IMR-90 (cell line): ENCODE measurements at regions not wholly inside any gene's neighbourhood (a gene's known extent, or its start where the extent isn't known, plus 50 kb on each side); places are given as distances from the start of the nearest gene placed in this dataset.

ENCODE experiments used
- ATAC-seq: fragments of 200-7000 bp; cut with Tn5 transposase; 2 replicates; pipeline ENCODE4 v1.9.1; 2020; ENCODE audit warnings: low read depth, mild to moderate bottlenecking, moderate library complexity
- BruUV-seq: library from RNA; stranded (reverse); fragments of 400-500 nt; replicated peaks from 2 replicates; lab custom pipeline; 2021; lab: Mats Ljungman, UMichigan
- CTCF ChIA-PET: fragments of 300-600 bp; formaldehyde crosslinking; extraction: SDS; loops from one replicate; lab custom pipeline; 2021; ENCODE audit warnings: antibody characterized with exemption; lab: Yijun Ruan, JAX
- POLR2A ChIA-PET: fragments of 300-600 bp; sonication (Branson Sonifier 250); formaldehyde crosslinking; loops from one replicate; lab custom pipeline; 2022; ENCODE audit warnings: antibody characterized with exemption; ENCODE audit not compliant: unreplicated experiment; lab: Charles Lee
- DNase-seq: peaks from one replicate; pipeline ENCODE4 v3.0.0; 2013
- H2AFZ ChIP-seq: replicated peaks from 2 replicates; pipeline ENCODE3; 2013; ENCODE audit warnings: low read length, mild to moderate bottlenecking; ENCODE audit not compliant: poor library complexity
- H2AK5ac ChIP-seq: 2 replicates; pipeline ENCODE4 v1.6.1; 2013; ENCODE audit warnings: low read depth, low read length, inconsistent platforms
- H2AK9ac ChIP-seq: replicated peaks from 2 replicates; pipeline ENCODE3; 2013; ENCODE audit warnings: mild to moderate bottlenecking, low read depth, low read length, moderate library complexity; ENCODE audit not compliant: poor library complexity
- H2BK120ac ChIP-seq: 2 replicates; pipeline ENCODE4 v1.6.1; 2013; ENCODE audit warnings: low read depth, low read length, inconsistent platforms
- H2BK15ac ChIP-seq: 3 replicates; pipeline ENCODE4 v1.6.1; 2013; ENCODE audit warnings: low read depth, low read length, inconsistent platforms
- H2BK20ac ChIP-seq: 2 replicates; pipeline ENCODE4 v1.6.1; 2013; ENCODE audit warnings: low read depth, mild to moderate bottlenecking, inconsistent platforms, low read length, moderate library complexity
- H2BK5ac ChIP-seq: 2 replicates; pipeline ENCODE4 v1.6.1; 2013; ENCODE audit warnings: mild to moderate bottlenecking, low read depth, low read length, inconsistent platforms; ENCODE audit not compliant: poor library complexity, severe bottlenecking
- H3K14ac ChIP-seq: replicated peaks from 2 replicates; pipeline ENCODE4 v1.6.1; 2013; ENCODE audit warnings: low read depth, low read length, inconsistent platforms
- H3K18ac ChIP-seq: 2 replicates; pipeline ENCODE4 v1.6.1; 2013; ENCODE audit warnings: low read depth, low read length, control low read depth
- H3K23ac ChIP-seq: 2 replicates; pipeline ENCODE4 v1.6.1; 2013; ENCODE audit warnings: low read depth, low read length, inconsistent platforms
- H3K27ac ChIP-seq: 2 replicates; pipeline ENCODE4 v1.5.1; 2013; ENCODE audit warnings: mild to moderate bottlenecking, control low read depth, low read length; ENCODE audit not compliant: insufficient read depth
- H3K27me3 ChIP-seq: 2 replicates; pipeline ENCODE4 v1.6.1; 2013; ENCODE audit warnings: low read length; ENCODE audit not compliant: control insufficient read depth, insufficient read depth
- H3K36me3 ChIP-seq: 2 replicates; pipeline ENCODE4 v1.6.1; 2013; ENCODE audit warnings: low read length, mixed read lengths; ENCODE audit not compliant: control insufficient read depth, insufficient read depth
- H3K4ac ChIP-seq: 2 replicates; pipeline ENCODE4 v1.6.1; 2013; ENCODE audit warnings: low read depth, low read length, inconsistent platforms
- H3K4me1 ChIP-seq: 2 replicates; pipeline ENCODE4 v1.6.1; 2013; ENCODE audit warnings: low read length, mixed read lengths; ENCODE audit not compliant: control insufficient read depth, insufficient read depth
- H3K4me2 ChIP-seq: 2 replicates; pipeline ENCODE4 v1.6.1; 2013; ENCODE audit warnings: low read depth, mild to moderate bottlenecking, control low read depth, low read length, moderate library complexity
- H3K4me3 ChIP-seq: 2 replicates; pipeline ENCODE4 v1.5.1; 2013; ENCODE audit warnings: low read depth, mild to moderate bottlenecking, control low read depth, low read length, moderate library complexity; ENCODE audit not compliant: insufficient read depth
- H3K56ac ChIP-seq: 2 replicates; pipeline ENCODE4 v1.6.1; 2013; ENCODE audit warnings: low read length, inconsistent platforms; ENCODE audit not compliant: insufficient read depth; ENCODE audit errors: extremely low read depth
- H3K79me1 ChIP-seq, 2 experiments: 2 replicates each; pipeline ENCODE4 v1.6.1; 2013; ENCODE audit warnings: low read length in 2 of 2, inconsistent platforms in 1 of 2, low read depth in 1 of 2
- H3K9ac ChIP-seq: 2 replicates; pipeline ENCODE4 v1.6.1; 2013; ENCODE audit warnings: low read depth, low read length, control low read depth
- H3K9me1 ChIP-seq: 2 replicates; pipeline ENCODE4 v1.6.1; 2013; ENCODE audit warnings: low read length, inconsistent platforms; ENCODE audit not compliant: insufficient read depth
- H3K9me3 ChIP-seq: 2 replicates; pipeline ENCODE4 v1.6.1; 2013; ENCODE audit warnings: low read length; ENCODE audit not compliant: control insufficient read depth, insufficient read depth
- H4K20me1 ChIP-seq: 2 replicates; pipeline ENCODE4 v1.6.1; 2013; ENCODE audit warnings: low read length, inconsistent platforms; ENCODE audit not compliant: insufficient read depth
- H4K5ac ChIP-seq: 2 replicates; pipeline ENCODE4 v1.6.1; 2013; ENCODE audit warnings: mild to moderate bottlenecking, low read depth, low read length, control low read depth
- H4K8ac ChIP-seq, 2 experiments: 2 replicates each; pipeline ENCODE4 v1.6.1; 2013; ENCODE audit warnings: low read depth in 2 of 2, low read length in 2 of 2, control low read depth in 1 of 2, inconsistent platforms in 1 of 2
- H4K91ac ChIP-seq: 2 replicates; pipeline ENCODE4 v1.6.1; 2013; ENCODE audit warnings: low read depth, low read length, inconsistent platforms; ENCODE audit not compliant: insufficient read depth
- BHLHE40 ChIP-seq: fragments of 150-350 bp; IDR thresholded peaks from 2 replicates; pipeline ENCODE4 v1.6.1; 2016; ENCODE audit warnings: mild to moderate bottlenecking, low read depth, low read length
- CEBPB ChIP-seq: IDR thresholded peaks from 2 replicates; pipeline ENCODE4 v1.6.1; 2012; ENCODE audit warnings: low read depth, low read length, improper control_type of control experiment
- CHD1 ChIP-seq: IDR thresholded peaks from 2 replicates; pipeline ENCODE4 v1.6.1; 2012; ENCODE audit warnings: low read depth, low read length, improper control_type of control experiment
- FOS ChIP-seq: fragments of 150-350 bp; IDR thresholded peaks from 2 replicates; pipeline ENCODE4 v1.6.1; 2016; ENCODE audit warnings: low read depth, low read length
- MAFK ChIP-seq: IDR thresholded peaks from 2 replicates; pipeline ENCODE4 v1.6.1; 2012; ENCODE audit warnings: low read depth, low read length, improper control_type of control experiment
- MAZ ChIP-seq: IDR thresholded peaks from 2 replicates; pipeline ENCODE4 v1.6.1; 2012; ENCODE audit warnings: low read depth, mild to moderate bottlenecking, low read length, improper control_type of control experiment, moderate library complexity, borderline replicate concordance
- MXI1 ChIP-seq: IDR thresholded peaks from 2 replicates; pipeline ENCODE4 v1.6.1; 2012; ENCODE audit warnings: low read depth, mild to moderate bottlenecking, low read length, moderate library complexity, borderline replicate concordance
- NFE2L2 ChIP-seq: fragments of 150-350 bp; IDR thresholded peaks from 2 replicates; pipeline ENCODE4 v1.6.1; 2016; ENCODE audit warnings: low read depth, mild to moderate bottlenecking, low read length
- POLR2A ChIP-seq: IDR thresholded peaks from 2 replicates; pipeline ENCODE4 v1.6.1; 2012; ENCODE audit warnings: mild to moderate bottlenecking, low read depth, low read length
- RAD21 ChIP-seq: IDR thresholded peaks from 2 replicates; pipeline ENCODE4 v1.6.1; 2012; ENCODE audit warnings: low read length, improper control_type of control experiment
- RCOR1 ChIP-seq: IDR thresholded peaks from 2 replicates; pipeline ENCODE4 v1.6.1; 2012; ENCODE audit warnings: mild to moderate bottlenecking, low read length, improper control_type of control experiment; ENCODE audit not compliant: insufficient replicate concordance
- RFX5 ChIP-seq: IDR thresholded peaks from 2 replicates; pipeline ENCODE4 v1.8.0; 2012; ENCODE audit warnings: low read depth, mild to moderate bottlenecking, low read length, moderate library complexity
- SMC3 ChIP-seq: fragments of 150-350 bp; IDR thresholded peaks from 2 replicates; pipeline ENCODE4 v1.6.1; 2016; ENCODE audit warnings: low read depth, mild to moderate bottlenecking, antibody characterized with exemption, low read length, moderate library complexity
- dilution Hi-C: fragments of 300-500 bp; cut with HindIII; formaldehyde crosslinking; loops from one replicate; pipeline ENCODE4 v1.14.3; 2018; ENCODE audit warnings: low sequenced_read_pairs; ENCODE audit not compliant: unreplicated experiment
- in situ Hi-C: fragments of 300-500 bp; cut with MboI; formaldehyde crosslinking; loops from 3 replicates; pipeline ENCODE4 v1.14.3; 2019; ENCODE audit warnings: low sequenced_read_pairs, inconsistent platforms, mixed read lengths
- intact Hi-C: fragments of 100-400 bp; cut with micrococcal nuclease; formaldehyde crosslinking; loops from 2 replicates; pipeline ENCODE4 v1.10.0; 2022
- TF ChIP-seq, protein P1 (sequence below): fragments of 150-350 bp; IDR thresholded peaks from 2 replicates; pipeline ENCODE4 v1.6.1; 2016; ENCODE audit warnings: low read depth, mild to moderate bottlenecking, low read length, moderate library complexity, borderline replicate concordance
- TF ChIP-seq, protein P2 (sequence below): conservative IDR thresholded peaks from 2 replicates; pipeline ENCODE4 v1.5.1; 2012; ENCODE audit warnings: mild to moderate bottlenecking, low read depth, low read length, improper control_type of control experiment
- TF ChIP-seq, protein P3 (sequence below): fragments of 150-350 bp; IDR thresholded peaks from 2 replicates; pipeline ENCODE4 v1.6.1; 2017; ENCODE audit warnings: mild to moderate bottlenecking, antibody characterized with exemption, low read length, low read depth

DNA sequence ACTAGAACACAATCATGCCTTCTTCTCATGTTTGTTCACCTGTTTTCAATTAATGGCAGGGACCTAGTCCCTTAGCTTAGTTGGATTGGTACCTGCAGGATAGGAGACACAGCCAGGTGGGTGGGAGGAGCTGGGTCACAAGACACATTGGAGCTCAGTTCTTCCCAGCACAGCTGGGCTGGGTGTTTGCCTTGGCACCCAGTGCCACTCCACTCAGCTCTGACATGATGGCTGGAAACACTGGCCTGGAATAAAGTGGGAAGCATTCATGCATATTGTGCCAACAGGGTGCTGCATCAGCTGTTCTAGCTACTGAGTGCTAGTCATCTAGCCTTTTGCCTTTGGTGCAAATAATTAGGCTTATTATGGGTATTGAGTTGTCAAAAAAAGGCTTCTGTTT is 226.1 kb downstream of the PTEN start:
- H2BK5ac ChIP-seq: no peak overlapping the region
- intact Hi-C loops (no loop called here), in situ Hi-C loops (no loop called here), dilution Hi-C loops (no loop called here)
- H3K9ac ChIP-seq: no peak overlapping the region
- CTCF ChIA-PET: no interaction called here
- H2BK20ac ChIP-seq: no peak overlapping the region
- H3K14ac ChIP-seq: no peak overlapping the region
- no peak overlapping the region for H4K8ac ChIP-seq
- no peaks in the 10 kb centered on the region for H3K4me1 ChIP-seq
- H2AFZ ChIP-seq: no peak overlapping the region
- H3K4me2 ChIP-seq: no peak overlapping the region
- no peak for TF ChIP-seq SMC3
- no peak for TF ChIP-seq MAFK
- no peak for TF ChIP-seq MXI1
- TF ChIP-seq, protein P1, sequence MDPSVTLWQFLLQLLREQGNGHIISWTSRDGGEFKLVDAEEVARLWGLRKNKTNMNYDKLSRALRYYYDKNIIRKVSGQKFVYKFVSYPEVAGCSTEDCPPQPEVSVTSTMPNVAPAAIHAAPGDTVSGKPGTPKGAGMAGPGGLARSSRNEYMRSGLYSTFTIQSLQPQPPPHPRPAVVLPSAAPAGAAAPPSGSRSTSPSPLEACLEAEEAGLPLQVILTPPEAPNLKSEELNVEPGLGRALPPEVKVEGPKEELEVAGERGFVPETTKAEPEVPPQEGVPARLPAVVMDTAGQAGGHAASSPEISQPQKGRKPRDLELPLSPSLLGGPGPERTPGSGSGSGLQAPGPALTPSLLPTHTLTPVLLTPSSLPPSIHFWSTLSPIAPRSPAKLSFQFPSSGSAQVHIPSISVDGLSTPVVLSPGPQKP: no peak
- TF ChIP-seq RCOR1: no peak
- TF ChIP-seq POLR2A: no peak
- no peak for TF ChIP-seq FOS
- no peak for TF ChIP-seq MAZ
- TF ChIP-seq, protein P2, sequence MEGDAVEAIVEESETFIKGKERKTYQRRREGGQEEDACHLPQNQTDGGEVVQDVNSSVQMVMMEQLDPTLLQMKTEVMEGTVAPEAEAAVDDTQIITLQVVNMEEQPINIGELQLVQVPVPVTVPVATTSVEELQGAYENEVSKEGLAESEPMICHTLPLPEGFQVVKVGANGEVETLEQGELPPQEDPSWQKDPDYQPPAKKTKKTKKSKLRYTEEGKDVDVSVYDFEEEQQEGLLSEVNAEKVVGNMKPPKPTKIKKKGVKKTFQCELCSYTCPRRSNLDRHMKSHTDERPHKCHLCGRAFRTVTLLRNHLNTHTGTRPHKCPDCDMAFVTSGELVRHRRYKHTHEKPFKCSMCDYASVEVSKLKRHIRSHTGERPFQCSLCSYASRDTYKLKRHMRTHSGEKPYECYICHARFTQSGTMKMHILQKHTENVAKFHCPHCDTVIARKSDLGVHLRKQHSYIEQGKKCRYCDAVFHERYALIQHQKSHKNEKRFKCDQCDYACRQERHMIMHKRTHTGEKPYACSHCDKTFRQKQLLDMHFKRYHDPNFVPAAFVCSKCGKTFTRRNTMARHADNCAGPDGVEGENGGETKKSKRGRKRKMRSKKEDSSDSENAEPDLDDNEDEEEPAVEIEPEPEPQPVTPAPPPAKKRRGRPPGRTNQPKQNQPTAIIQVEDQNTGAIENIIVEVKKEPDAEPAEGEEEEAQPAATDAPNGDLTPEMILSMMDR: no peak
- no peak for TF ChIP-seq RFX5
- TF ChIP-seq CEBPB: no peak
- TF ChIP-seq BHLHE40: no peak
- TF ChIP-seq NFE2L2: no peak
- no peak for TF ChIP-seq CHD1
- no peak for TF ChIP-seq RAD21
- TF ChIP-seq, protein P3, sequence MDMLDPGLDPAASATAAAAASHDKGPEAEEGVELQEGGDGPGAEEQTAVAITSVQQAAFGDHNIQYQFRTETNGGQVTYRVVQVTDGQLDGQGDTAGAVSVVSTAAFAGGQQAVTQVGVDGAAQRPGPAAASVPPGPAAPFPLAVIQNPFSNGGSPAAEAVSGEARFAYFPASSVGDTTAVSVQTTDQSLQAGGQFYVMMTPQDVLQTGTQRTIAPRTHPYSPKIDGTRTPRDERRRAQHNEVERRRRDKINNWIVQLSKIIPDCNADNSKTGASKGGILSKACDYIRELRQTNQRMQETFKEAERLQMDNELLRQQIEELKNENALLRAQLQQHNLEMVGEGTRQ: no peak
- no peaks in the 10 kb centered on the region for H3K9me1 ChIP-seq
- H3K18ac ChIP-seq: no peak overlapping the region
- H2AK9ac ChIP-seq: no peak overlapping the region
- H3K79me1 ChIP-seq: no peaks in the 10 kb centered on the region
- ATAC-seq (no peak), DNase-seq (no peak)
- no peak overlapping the region for H3K56ac ChIP-seq
- no peak overlapping the region for H4K91ac ChIP-seq
- H3K27me3 ChIP-seq: peaks cover 3% of the 10 kb centered on the region; the same call in 1 of the 2 replicates
- H4K5ac ChIP-seq: no peak overlapping the region
- H3K9me3 ChIP-seq: no peaks in the 10 kb centered on the region
- no peak overlapping the region for H3K27ac ChIP-seq
- no peaks in the 10 kb centered on the region for H4K20me1 ChIP-seq
- no peak overlapping the region for H3K23ac ChIP-seq
- no peak overlapping the region; the same call in 1 of the 2 replicates for H2AK5ac ChIP-seq
- no peak overlapping the region for H2BK120ac ChIP-seq
- POLR2A ChIA-PET: no interaction called here
- no peaks in the 10 kb centered on the region for H3K36me3 ChIP-seq
- no TSS peak for BruUV-seq
- no peak overlapping the region for H3K4ac ChIP-seq
- no peak overlapping the region for H3K4me3 ChIP-seq
- H2BK15ac ChIP-seq: no peak overlapping the region
